ENCODE measurements at regions not wholly inside any gene's neighbourhood (a gene's known extent, or its start where the extent isn't known, plus 50 kb on each side); places are given as distances from the start of the nearest gene placed in this dataset.

DNA sequence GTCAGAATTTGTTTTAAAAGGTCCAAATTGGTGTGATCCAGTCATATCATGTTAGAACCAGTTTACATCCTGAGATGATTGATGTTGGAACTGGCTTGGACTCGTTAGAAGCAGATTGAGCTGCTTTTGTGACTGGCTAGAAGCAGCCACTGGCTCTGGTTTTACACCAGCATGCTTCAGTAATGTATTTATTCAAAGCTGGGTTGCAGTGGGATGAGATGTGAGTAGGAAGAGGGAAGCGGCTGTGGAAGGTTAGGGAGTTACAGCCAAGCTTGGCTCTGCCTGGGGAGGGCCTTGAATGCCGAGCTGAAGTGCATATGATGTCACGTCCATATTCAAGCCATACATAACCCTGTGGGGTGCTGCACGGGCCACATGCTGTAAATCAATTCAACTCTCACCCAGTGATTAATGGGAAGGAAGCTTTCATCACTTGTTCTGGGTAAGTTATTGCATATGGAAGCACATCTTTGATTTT, 104.0 kb upstream of the SMAD3 start:
- Histone ChIP-seq H4K5ac (ENCODE audit: insufficient read length, low read depth, low read length) (no peak overlapping the region), H3K79me2 (ENCODE audit: insufficient read depth, low read length) (no peaks in the 10 kb centered on the region), H2BK120ac (ENCODE audit: low read depth, low read length, poor library complexity, severe bottlenecking) (no peak overlapping the region), H2AFZ (ENCODE audit: low read length) (no peak overlapping the region), H4K8ac (replicated peaks; ENCODE audit: insufficient read length, low read depth, low read length) (no peak overlapping the region), H3T11ph (ENCODE audit: low read length) (no peak overlapping the region), H3K56ac (ENCODE audit: insufficient read length, low read depth, low read length) (no peak overlapping the region), H2BK5ac (ENCODE audit: insufficient read length, low read length) (no peak overlapping the region), H2AK5ac (ENCODE audit: insufficient read length, low read length) (no peak overlapping the region), H2BK20ac (ENCODE audit: low read depth, low read length, poor library complexity, severe bottlenecking) (no peak overlapping the region), H3K23ac (ENCODE audit: insufficient read length, low read depth, low read length) (no peak overlapping the region), H3K23me2 (ENCODE audit: insufficient read length, low read depth, low read length, poor library complexity, severe bottlenecking) (no peaks in the 10 kb centered on the region), H2BK12ac (ENCODE audit: insufficient read length, low read depth, low read length) (no peak overlapping the region), H4K91ac (ENCODE audit: insufficient read length, low read depth, low read length) (no peak overlapping the region), H3K4me2 (ENCODE audit: insufficient read depth, insufficient read length, low read length) (no peak overlapping the region), H2BK15ac (ENCODE audit: low read depth, low read length) (no peak overlapping the region), H4K20me1 (ENCODE audit: control insufficient read depth, insufficient read depth, insufficient read length) (no peaks in the 10 kb centered on the region), H3K27me3 (ENCODE audit: insufficient read depth, low read length) (no peaks in the 10 kb centered on the region), H3K9ac (ENCODE audit: extremely low read depth, insufficient read length, low read length) (no peak overlapping the region), H3K9me3 (ENCODE audit: control insufficient read depth, low read depth, low read length) (no peaks in the 10 kb centered on the region), H3K27ac (ENCODE audit: insufficient read length, low read depth, low read length) (no peak overlapping the region), H3K4me1 (ENCODE audit: insufficient read depth, low read length) (no peaks in the 10 kb centered on the region), H3K14ac (ENCODE audit: insufficient read depth, low read length) (no peak overlapping the region), H3K18ac (ENCODE audit: insufficient read length, low read depth, low read length) (no peak overlapping the region), H3K79me1 (ENCODE audit: insufficient read depth, low read depth, low read length, poor library complexity, severe bottlenecking) (no peaks in the 10 kb centered on the region), H3K4ac (ENCODE audit: low read depth, low read length) (no peak overlapping the region)
- peaks cover 4% of the 10 kb centered on the region for H3K27me3 Mint-ChIP-seq (ENCODE audit: low read depth)
- DNase-seq: no peak
- WGBS (ENCODE audit: extremely low coverage, insufficient read length, low lambda C conversion rate): no CpG with 5 or more reads among the region's 5 CpGs
- H3K4me3 Mint-ChIP-seq: no peak overlapping the region
- H3K36me3 Mint-ChIP-seq (ENCODE audit: insufficient read depth in 1 of 3, low read depth in 3 of 3): no peaks in the 10 kb centered on the region
- no peak overlapping the region for H3K27ac Mint-ChIP-seq
- peaks cover 13 to 20% of the 10 kb centered on the region in 2 experiments for H3K4me1 Mint-ChIP-seq
- TF ChIP-seq, protein P1, sequence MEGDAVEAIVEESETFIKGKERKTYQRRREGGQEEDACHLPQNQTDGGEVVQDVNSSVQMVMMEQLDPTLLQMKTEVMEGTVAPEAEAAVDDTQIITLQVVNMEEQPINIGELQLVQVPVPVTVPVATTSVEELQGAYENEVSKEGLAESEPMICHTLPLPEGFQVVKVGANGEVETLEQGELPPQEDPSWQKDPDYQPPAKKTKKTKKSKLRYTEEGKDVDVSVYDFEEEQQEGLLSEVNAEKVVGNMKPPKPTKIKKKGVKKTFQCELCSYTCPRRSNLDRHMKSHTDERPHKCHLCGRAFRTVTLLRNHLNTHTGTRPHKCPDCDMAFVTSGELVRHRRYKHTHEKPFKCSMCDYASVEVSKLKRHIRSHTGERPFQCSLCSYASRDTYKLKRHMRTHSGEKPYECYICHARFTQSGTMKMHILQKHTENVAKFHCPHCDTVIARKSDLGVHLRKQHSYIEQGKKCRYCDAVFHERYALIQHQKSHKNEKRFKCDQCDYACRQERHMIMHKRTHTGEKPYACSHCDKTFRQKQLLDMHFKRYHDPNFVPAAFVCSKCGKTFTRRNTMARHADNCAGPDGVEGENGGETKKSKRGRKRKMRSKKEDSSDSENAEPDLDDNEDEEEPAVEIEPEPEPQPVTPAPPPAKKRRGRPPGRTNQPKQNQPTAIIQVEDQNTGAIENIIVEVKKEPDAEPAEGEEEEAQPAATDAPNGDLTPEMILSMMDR (conservative IDR thresholded peaks at IDR 0.05): no peak
- H3K9me3 Mint-ChIP-seq: no peaks in the 10 kb centered on the region

Measured in H9 (cell line).